Activated naive CD4-positive, alpha-beta T cell (primary cell): ENCODE measurements at regions not wholly inside any gene's neighbourhood (a gene's known extent, or its start where the extent isn't known, plus 50 kb on each side); places are given as distances from the start of the nearest gene placed in this dataset.
"Not testable (repeated sequence)": the region's sequence is repeated elsewhere in the genome, so short reads cannot be mapped to it uniquely, and the experiment has no call there.

Experiments used
- DNase-seq, 4 experiments: peaks; one replicate each; lab custom pipeline; 2025; lab: John Stamatoyannopoulos, UW

DNA sequence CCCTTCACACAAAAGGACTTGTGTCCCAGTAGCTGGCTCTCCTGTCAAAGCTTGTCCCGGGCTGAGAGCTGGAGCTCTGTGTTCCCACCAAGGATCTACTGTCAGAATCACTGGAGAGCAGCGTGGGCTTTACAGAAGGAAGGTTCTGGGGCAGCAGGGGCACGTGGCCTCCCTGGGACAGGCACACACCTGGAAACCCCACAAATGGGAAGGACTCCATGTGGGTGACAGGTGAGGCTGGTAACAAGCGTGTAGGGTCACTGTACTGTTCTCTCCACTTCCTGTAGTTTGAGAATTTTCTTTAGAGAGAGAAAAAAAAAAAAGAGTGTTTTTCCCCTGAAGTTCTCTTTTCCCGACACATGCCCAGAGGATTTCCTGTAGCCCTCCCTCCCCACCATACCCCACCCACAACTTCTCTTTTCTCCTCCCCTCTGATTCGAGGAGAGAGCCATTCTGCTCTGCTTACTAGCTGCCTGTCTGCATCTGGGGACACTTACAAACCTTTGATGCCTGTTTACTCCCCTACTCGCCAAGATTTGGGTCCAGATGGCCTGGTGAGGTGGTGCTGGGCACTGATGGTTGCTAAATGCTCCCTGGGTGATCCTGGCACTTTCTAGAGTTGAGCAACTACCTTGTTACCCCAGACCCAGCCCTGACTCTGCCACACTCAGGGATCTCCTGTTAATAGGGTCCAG lies 84.1 kb upstream of the SIRPA start:
- DNase-seq = no peak

DNA sequence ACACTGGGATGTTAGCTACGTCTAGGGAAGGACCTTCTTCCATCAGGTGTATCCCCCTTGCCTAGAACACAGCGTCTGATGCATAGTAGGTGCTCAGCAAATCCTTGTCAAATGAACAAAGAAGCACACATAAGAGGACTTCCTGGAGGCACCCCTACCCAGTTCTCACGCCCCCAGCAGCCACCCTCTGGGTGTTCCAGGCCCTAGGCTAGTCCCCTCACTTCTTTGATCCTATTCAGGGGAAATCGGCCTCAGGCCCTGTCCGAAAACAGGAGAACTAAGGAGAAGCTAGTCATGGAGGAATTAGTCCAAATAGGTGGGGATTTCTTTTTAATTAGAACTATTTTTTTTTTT lies 84.7 kb upstream of the SIRPA start:
- DNase-seq = no peak

DNA sequence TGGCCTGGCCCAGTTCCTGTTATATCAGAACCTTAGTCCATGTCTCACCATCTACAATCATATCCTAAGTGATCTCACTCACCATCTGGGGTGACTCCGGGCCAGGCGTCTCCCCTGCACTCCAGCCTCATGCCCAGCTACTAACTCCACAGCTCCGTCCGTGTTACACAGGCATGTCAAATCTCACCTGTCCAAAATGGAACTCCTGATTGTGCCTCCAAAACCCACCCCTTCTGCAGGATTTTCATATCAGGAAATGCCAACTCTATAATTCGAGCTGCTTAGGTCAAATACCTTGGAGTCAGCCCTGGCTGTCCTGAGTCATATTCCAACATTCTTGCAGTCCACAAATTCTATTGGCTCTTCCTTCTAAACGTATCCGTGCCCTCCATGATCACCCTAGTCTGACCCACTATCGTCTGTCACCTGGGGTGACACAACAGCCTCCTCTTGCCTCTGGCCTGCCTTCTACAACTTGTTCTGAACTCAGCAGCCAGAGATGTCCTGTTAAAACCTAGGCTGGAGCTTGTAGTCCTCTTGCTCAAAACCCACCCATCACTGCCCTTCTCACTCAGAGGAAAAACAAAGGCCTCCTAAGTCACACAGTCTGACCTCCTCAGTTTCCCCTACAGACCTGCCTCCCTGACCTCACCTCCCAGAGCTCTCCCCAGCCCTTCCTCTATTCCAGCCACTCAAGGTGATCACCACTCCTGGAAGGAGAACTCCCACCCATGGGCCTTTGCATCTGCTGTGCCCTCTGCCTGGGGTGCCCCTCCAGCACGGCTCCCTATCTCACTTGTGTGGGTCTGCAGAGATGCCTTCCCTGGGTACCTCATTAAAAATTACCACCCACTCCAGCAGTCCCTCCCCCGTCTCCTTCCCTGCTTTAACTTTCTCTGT lies 85.3 kb upstream of the SIRPA start:
- no peak for DNase-seq

DNA sequence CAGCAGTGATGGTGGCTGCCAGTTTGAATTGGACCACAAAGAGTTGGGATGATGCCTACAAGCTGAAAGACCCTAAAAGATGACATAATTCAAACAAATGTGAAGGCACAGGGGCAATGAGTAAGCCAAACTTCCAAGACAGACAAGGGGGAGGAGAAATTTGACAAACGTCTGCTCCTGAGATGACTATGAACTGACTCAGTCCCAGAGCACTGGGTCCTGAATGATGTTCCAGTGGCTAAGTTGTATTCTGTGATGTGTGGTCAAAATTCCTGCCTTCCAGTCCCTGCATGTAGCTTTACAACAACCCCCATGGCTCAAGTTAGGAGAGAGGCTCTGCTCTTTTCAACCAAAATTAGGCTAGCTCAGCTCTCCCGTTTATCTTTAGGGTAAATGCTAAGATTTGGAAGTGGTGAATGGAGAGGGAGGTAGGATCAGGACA lies 86.1 kb upstream of the SIRPA start:
- no peak for DNase-seq

DNA sequence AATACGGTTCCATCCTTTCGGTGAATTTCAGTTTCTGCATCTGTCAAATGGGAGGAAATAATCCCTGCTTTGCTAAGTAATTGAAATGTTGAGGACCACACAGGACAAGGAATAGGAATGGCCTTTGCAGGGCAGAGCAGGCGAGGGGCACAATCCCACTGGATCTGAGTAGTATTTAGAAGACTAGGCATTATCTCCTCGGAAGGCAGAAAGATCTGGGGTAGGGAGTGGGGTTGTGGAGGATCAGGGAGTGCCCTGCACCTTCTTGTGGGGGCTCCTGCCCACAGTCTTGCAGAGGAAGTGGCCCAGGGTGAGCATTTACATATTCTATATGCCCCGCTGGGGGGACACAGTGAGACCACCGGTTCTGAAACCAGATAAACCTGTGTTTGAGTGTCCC lies 87.1 kb upstream of the SIRPA start:
- DNase-seq = no peak

DNA sequence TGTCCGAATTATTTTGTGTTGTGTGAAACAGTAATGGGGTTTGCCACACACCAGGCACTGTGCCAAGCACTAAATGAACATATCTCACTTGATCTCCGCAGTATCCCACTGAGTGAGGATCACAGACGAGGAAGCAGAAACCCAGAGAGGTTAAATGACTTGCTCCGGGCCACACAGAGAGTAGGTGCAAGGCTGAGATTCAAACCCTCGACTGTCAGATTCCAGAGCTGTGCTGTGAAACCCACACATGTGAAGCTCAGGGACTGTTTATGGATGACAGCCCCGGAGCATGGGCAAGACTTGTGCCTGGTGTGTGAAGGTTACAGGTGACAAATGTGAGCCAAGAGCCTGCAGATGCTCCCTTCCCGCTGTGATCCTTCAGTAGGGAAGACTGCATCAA lies 87.8 kb upstream of the SIRPA start:
- DNase-seq = no peak

DNA sequence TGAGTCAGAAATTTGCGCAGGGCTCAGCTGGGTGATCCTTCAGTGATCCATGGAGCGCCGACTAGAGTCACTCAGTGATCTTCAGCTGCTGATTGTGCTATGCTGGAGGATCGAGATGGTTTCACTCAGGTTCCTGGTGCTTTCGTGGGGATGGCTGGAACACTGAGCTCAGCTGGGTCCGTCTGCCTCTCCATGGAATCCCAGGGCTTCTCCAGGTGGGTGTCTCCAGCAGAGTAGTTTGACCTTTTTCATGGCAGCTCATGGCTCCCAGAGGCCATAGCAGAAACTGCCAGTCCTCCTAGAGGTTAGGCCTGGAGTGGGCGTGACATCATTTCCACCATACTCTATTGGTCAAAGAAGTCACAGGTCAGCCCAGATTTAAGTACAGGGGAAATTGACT lies 88.8 kb upstream of the SIRPA start:
- no peak for DNase-seq

DNA sequence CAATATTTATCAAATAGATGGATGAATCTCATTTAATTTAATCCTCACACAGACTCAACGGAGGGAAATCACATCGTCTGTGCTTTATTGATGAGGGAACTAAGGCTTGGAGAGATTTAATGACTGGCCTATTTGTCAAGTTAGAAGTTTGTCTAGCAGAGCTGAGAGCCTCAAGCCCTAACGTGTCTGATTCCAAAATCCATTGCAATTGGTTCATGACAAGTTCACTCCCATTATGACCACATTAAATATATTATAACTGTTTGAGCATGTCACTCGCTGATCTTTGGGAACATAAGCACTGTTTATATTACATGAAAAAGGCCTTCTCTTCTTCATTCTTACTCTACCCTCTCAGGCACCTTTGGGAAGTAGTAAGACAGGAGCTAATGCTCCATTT lies 89.4 kb upstream of the SIRPA start:
- no peak for DNase-seq

DNA sequence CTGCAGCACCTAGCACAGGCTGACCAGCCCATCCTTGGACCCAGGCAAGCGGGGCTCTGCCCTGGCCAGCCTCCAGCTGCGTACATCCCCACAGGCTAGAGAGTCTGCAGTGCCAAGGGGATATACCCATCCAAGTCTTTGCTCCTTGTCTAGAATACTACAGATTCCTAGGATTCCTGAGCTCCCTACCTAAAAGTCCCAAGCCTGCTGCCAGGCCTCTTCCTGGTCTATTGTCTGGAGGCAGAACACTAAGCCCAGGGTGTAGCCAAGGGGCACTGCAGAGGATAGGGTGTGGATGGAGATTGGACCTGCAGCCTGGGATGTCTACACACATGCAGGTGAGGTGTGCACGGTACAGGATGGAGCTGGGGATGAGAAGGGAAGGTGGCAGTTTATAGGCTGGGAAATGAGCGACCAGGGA lies 90.0 kb upstream of the SIRPA start:
- DNase-seq = no peak

DNA sequence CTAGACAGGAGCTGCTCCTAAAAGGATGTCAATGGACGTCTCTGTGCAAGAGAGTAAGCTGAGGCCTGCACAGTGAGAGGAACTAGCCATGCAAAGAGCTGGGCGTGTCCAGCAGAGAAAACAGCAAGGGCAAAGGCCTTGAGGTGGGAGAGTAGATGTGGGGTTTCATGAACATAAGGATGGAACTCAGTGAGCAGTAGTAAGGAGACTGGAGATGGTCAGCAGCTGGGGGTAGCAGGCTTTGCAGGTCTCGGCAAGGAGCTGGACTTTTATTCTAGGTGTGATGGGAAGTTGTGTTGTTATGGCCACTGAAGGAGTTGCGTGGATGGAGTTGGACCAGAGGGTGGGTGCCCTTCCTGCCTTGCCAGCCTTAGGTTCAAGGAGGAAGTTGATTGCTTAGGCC lies 90.7 kb upstream of the SIRPA start:
- DNase-seq = no peak

DNA sequence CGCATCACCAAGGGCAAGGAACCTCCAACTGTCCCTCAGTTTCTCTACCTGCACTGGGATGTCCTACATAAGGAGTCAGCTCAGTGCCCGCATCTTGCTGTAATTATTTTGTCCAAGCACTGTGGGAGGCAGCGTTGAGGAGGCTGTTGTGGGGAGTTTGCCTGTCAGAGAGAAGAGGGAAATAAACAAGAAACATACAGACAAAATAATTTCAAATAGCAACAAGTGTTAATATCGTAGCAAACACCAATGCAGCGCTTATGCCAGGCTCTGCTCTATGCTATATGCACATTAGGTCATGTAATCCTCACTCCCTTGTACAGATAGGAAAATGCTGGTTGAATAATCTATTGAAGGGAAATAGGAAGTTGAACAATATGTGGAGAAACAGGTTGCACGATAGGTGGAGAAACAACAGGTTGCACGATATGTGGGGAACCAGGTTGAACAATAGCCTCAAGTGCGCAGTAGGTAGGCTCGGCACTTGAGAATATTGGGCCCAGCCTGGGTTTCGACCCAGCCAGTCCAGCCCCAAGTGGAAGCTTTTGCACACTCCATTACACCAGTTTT lies 91.2 kb upstream of the SIRPA start:
- no peak for DNase-seq

DNA sequence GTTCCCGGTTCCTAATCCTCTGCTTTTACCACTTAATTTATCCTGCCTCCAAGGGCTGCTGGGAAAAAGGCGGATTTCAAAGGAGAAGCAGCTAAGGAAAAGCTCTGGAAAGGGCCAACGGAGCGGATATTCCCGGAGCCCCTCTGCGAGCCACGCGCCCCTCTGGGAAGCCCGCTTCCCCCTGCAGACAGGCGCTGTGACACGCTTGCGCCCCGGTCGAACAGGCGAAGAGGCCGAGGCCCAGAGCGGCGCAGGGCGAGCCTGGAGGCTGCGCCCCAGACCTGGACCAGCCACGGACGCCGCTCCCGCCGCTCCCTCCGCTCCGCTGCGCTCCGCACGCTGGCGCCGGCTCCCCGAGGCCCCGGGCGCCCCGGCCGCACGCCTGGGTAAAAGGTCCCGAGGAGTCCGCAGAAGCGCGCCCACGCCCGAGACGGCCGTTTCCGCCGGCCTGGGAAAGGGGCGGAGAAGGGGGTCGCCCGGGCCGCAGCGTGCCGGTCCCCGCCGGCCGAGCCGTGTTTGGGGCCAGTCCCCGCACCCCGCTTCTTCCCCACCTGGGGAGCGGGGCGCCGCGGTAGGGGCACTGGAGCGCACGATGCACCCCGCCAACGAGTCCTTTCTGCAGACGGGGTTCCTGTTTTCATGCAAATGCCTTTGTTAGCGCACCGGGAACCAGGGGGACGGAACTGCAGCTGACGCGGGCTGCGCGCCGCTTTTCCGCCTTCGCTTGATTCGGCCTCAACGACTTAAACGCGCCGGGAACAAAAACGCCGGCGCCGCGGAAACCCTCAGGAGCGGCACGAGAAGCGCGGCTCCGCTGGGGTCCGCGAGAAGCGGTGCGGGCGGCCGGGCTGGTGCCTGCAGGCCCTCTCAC lies 91.9 kb upstream of the SIRPA start:
- DNase-seq = no peak

DNA sequence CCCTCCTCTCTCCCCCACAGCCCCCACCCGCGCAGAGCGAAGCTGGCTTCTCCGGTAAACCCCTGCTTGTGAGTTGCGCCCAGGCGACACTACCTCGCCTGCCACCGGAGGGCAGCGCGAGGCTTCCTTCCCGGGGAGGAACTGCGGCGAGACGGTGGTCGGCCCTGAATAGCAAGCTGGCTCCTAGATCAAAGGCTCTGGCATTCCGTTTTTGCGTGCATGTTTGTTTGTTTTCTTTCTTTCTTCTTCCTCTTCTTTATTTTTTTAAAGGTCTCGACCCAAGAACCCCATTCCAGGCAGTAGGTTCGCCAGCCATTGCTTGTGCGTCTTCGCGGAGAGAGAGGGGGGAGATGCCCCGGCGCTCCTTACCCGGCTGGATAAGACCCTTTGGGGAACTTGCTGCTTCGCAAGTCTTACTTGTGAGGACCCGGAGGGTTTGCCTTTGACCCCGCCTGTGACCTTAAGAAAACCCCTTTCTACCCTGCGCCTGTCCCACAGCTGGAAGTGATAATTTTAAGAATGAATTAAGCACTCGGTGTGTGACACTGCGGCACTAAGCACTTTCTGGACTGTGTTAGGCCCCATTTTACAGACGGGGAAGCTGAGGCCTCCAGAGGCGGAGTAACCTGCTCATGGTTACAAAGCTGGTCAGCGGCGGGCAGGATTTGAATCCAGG lies 92.7 kb upstream of the SIRPA start:
- no peak for DNase-seq

DNA sequence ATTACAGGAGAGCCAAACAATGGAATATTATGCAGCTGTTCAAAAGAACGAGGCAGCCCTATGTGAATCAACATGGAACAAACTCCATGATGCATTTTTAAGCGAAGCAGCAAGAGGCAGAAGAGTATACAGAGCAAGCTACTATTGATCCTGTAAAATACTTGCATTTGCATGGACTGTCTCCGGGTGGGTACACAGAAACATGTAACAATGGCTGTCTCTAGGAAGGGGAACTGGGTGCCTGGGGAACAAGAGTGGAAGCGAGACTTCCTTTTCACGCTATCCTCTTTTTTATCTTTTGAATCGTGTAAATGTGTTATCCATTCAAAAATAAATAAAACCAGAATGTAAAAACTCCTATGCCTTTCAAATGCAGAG lies 93.3 kb upstream of the SIRPA start:
- DNase-seq = no peak

DNA sequence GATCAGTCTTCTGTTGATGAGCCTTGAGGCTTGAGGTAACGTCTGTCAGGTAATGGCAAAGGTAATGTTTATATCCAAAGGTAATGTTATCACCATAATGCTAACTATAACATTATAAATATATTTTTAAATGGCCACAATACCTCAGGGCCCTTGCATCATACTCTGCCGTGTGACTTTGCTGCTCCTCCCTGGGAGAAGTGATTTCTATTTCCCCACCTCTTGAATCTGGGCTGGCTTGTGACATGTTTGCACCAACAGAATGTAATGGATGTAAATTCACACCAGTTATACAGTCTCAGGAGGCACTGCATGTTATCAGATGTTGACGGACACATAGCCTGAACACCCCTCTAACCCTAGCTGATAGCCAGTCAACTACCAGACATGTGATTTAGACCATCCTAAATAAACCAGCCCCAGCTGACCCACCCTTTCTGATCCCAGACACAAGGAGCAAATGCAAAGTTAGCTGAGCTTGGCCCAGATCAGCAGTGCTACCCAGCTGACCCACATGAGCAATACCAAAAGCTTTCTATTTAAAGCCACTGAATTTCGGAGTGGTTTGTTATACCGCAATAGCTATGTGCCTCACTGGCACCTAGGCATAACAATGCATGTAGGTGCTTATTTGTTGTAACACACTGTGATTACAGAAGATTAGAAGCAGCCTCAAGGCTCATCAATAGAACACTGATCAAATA lies 93.8 kb upstream of the SIRPA start:
- DNase-seq = no peak

DNA sequence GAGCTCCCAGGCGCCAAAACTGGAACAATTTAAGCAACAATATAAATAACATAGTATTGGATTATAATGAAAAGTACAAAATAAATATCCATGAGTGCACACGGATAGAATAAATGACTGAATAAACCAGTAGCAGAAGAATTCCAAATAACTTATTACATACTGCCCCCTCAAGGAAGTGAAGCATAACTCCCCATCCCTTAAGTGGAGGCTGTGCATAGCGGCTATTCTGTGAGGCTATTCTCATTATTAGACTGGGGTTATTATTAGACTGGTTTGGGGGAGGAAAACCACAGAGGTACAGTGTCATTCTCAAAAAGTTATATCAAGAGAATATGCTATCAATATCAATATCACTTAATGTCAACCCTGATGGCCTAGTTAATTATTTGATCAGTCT lies 94.4 kb upstream of the SIRPA start:
- DNase-seq = no peak

DNA sequence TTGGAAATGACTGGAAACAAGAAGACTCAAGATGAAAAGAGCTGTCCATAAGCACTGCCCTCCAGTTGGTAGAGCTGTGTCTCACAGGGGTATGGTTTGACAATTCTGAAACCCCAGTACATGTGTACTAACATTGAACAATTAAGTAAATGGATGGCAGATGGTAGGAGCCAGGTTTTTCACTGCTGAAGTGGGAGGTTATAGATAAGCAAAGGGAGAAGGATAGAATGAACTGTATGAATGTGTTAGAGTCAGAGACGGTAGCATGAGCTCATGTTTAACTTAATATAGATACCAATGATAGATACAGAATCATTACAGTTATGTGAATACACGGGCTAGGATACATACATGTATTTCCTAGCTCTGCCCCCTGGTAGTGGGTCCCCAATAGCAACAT lies 95.0 kb upstream of the SIRPA start:
- DNase-seq = no peak

DNA sequence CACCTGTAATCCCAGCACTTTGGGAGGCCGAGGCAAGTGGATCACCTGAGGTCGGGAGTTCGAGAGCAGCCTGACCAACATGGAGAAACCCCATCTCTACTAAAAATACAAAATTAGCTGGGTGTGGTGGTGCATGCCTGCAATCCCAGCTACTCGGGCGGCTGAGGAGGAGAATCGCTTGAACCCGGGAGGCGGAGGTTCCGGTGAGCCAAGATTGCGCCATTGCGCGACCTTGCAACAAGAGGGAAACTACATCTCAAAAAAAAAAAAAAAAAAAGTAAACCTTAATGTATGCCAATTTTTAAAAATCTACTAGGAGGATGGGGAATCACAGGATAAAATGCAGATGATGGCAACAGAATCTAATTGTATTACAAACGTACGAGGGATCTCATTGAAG lies 95.5 kb upstream of the SIRPA start:
- DNase-seq = not testable (repeated sequence)

DNA sequence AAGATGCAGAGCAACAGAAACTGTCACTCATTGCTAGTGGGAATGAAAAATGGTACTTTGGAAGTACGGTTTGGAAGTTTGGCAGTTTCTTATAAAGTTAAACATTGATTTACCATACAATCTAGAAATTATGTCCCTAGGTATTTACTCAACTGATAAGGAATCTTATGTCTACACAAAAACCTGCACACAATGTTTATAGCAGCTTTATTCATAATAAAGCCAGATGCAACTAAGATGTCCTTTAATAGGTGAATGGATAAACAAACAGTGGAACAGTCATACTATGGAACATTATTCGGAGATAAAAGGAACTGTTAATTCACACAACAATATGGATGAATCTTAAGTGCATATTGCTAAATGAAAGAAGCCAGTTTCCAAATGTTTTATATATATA lies 96.2 kb upstream of the SIRPA start:
- DNase-seq = no peak

DNA sequence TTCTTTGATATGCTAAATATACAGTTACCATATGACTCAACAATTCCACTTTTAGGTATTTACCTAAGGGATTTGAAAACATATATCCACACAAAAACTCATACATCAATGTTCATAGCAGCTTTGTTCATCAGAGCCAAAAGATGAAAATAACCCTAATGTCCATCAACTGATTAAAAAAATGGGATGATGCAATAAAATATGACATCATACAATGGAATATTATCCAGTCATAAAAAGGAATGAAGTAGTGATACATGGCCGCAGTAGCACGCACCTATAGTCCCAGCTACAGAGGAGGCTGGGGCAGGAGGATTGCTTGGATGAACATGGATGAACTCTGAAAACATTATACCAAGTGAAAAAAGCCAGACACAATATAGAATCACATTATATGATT lies 101.4 kb upstream of the SIRPA start:
- no peak for DNase-seq

DNA sequence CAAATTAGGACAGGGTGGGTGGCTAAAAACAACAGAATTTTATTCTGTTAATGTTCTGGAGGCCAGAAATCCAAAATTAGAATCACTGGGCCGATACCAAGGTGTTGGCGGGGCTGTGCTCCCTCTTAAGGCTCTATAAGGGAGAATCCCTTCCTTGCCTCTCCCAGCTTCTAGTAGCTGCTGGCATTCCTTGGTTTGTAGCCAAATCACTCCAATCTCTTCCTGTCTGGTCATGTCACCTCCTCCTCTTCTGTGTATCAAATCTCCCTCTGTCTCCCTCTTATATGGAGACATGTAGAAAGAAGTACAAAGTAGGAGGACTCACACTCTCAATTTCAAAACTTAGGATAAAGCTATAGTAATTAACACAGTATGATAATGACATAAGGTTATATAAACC lies 102.9 kb upstream of the SIRPA start:
- DNase-seq = no peak
